Kidney (tissue), 13 donors: ENCODE measurements at regions not wholly inside any gene's neighbourhood (a gene's known extent, or its start where the extent isn't known, plus 50 kb on each side); places are given as distances from the start of the nearest gene placed in this dataset.

Experiments
- DNase-seq, 5 donors: peaks; one replicate each; pipeline ENCODE4 v3.0.0-alpha.2; 2013 to 2020
- FAIRE-seq: peaks from 2 replicates; lab custom pipeline; 2012; peaks lifted over from hg19 to GRCh38; lab: Jason Lieb, UNC
- H3K27ac ChIP-seq, 2 donors: one replicate each; pipeline ENCODE4 v1.7.0; 2013; ENCODE audit warnings: low read depth in 2 of 2, low read length in 2 of 2, inconsistent platforms in 1 of 2
- H3K27me3 ChIP-seq: one replicate; pipeline ENCODE4 v1.7.1; 2013; ENCODE audit warnings: low read length, inconsistent platforms; ENCODE audit not compliant: control insufficient read depth, insufficient read depth
- H3K36me3 ChIP-seq, 3 donors: one replicate each; pipeline versions ENCODE4 v1.7.0 to v1.7.1; 2013; ENCODE audit warnings: low read length in 3 of 3, control low read depth in 1 of 3, inconsistent platforms in 1 of 3; ENCODE audit not compliant: insufficient read depth in 3 of 3, control insufficient read depth in 2 of 3
- H3K4me1 ChIP-seq, 3 donors: one replicate each; pipeline versions ENCODE4 v1.7.0 to v1.7.1; 2013; ENCODE audit warnings: low read length in 3 of 3, inconsistent platforms in 1 of 3, low read depth in 1 of 3; ENCODE audit not compliant: control insufficient read depth in 2 of 3, insufficient read depth in 2 of 3
- H3K4me3 ChIP-seq, 3 donors: one replicate each; pipeline versions ENCODE4 v1.7.0 to v1.8.1; 2013; ENCODE audit warnings: low read length in 3 of 3, control low read depth in 1 of 3, inconsistent platforms in 1 of 3
- H3K9ac ChIP-seq, 3 donors: one replicate each; pipeline versions ENCODE4 v1.7.0 to v1.7.1; 2013; ENCODE audit warnings: low read length in 3 of 3, control low read depth in 1 of 3, inconsistent platforms in 1 of 3
- H3K9me3 ChIP-seq, 3 donors: one replicate each; pipeline versions ENCODE4 v1.7.0 to v1.7.1; 2013; ENCODE audit warnings: low read length in 3 of 3, control low read depth in 1 of 3, inconsistent platforms in 1 of 3; ENCODE audit not compliant: control insufficient read depth in 2 of 3, insufficient read depth in 1 of 3
- CTCF ChIP-seq: IDR thresholded peaks from 3 replicates; pipeline ENCODE4 v1.5.1; 2012; ENCODE audit warnings: mild to moderate bottlenecking, moderate library complexity, borderline replicate concordance; ENCODE audit not compliant: insufficient read depth; ENCODE audit errors: extremely low read depth
- intact Hi-C: fragments of 100-400 bp; cut with DNase I; formaldehyde crosslinking; loops from one replicate; pipeline ENCODE4 v1.11.1; 2022
- donor health status: control.
- donor health status: control.
- donor health status: control.
- donor health status: control.
- donor health status: control.
- donor health status: DM: yes; HTN: yes; CAD: no.
- donor health status: Normal renal cell carcinoma (clear cell type).

DNA sequence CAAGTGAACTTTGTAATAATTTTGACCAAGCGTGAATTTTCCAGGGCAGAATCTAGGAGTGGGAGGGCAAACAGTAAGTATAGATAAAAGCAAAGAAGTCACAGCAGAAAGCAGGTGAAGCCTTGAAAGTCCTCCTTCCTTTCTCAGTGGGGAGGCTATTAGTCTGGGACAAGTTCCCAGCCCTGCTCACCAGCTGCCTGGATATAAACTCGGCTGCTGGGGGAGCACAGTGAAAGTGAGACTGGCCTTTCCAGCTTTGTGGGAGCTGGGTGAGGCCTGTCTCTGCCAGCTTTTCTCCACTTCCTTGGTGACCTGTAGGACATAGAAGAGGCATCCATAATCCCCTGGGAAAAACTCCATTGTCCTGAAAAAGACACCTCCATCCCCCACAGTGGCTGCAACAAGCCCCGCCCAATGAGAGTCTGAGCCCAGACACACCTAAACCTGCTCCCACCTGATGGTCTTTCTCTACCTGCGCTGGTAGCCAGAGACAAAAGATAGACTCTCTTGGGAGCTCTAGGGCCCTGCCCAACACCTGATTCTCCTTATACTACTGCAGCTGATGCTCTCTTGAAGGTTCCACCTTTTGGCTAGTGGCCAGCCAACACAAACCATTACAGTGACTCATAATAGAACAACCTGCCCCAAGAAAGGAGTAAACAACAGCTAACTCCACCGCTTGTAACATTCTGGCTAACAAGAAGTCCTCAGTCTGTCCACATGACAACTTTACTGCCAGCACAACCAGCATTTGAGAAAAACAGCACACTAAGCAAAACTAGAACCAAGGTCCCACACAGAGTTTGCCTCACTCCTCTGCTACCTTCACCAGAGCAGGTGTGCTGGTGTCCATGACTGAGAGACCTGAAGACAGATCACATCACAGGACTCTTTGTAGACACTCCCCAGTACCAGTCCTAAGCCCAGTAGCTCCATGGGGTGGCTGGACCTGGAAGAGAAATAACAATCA is 252.2 kb upstream of the SLITRK6 start:
- DNase-seq (no peak), FAIRE-seq (no peak)
- Histone ChIP-seq H3K4me3 (no peak overlapping the region), H3K4me1 (no peaks in the 10 kb centered on the region), H3K27me3 (no peaks in the 10 kb centered on the region), H3K27ac (no peak overlapping the region), H3K9me3 (peaks cover 0 to 9% (median 0%) of the 10 kb centered on the region in 3 donors), H3K9ac (no peak overlapping the region), H3K36me3 (no peaks in the 10 kb centered on the region)
- intact Hi-C loops, result no loop called here
- TF ChIP-seq CTCF, result no peak

DNA sequence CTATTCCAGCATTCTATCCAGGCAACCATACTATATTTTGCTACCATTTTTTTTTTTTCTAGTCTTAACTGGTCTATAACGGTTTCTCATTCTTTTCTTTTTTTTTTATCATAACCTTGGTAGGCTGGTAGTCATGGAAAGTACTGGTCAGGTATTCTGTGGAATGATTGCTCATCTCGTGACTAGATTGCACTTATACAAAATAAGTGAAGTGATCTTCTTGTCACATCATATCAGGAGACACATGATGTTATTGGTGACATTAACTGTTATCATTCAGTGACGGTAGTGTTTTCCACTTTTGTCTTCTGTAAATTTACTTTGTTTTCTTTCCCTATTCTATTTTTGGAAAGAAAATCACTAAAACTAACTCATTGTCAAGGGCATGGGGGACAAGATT is 239.3 kb upstream of the SLITRK6 start:
- H3K4me1 ChIP-seq, result no peaks in the 10 kb centered on the region
- H3K27me3 ChIP-seq, result no peaks in the 10 kb centered on the region
- H3K9ac ChIP-seq, result no peak overlapping the region
- H3K9me3 ChIP-seq, result no peaks in the 10 kb centered on the region
- intact Hi-C loops, result no loop called here
- DNase-seq (no peak), FAIRE-seq (no peak)
- no peaks in the 10 kb centered on the region for H3K36me3 ChIP-seq
- TF ChIP-seq CTCF, result no peak
- H3K4me3 ChIP-seq, result no peak overlapping the region
- H3K27ac ChIP-seq, result no peak overlapping the region

GRCh38 chr13:86020351-86021002 is 221.3 kb upstream of the SLITRK6 start:
- Histone ChIP-seq H3K27me3 (no peaks in the 10 kb centered on the region), H3K36me3 (no peaks in the 10 kb centered on the region), H3K4me1 (no peaks in the 10 kb centered on the region), H3K27ac (no peak overlapping the region), H3K9me3 (no peaks in the 10 kb centered on the region), H3K9ac (no peak overlapping the region), H3K4me3 (no peak overlapping the region)
- FAIRE-seq (no peak), DNase-seq (peak in 3 of 5 donors; percentile 11 to 84 (median 70))
- intact Hi-C loops, result no loop called here
- TF ChIP-seq CTCF, result no peak
